ENCODE measurements at regions not wholly inside any gene's neighbourhood (a gene's known extent, or its start where the extent isn't known, plus 50 kb on each side); places are given as distances from the start of the nearest gene placed in this dataset.

- Histone ChIP-seq H3K27me3 (ENCODE audit: control insufficient read depth in 1 of 2, insufficient read depth in 2 of 2, low read length in 2 of 2) (no peaks in the 10 kb centered on the region), H3K9me3 (ENCODE audit: low read length) (no peaks in the 10 kb centered on the region), H3K9ac (ENCODE audit: insufficient read depth, low read depth, low read length) (no peak overlapping the region), H3K36me3 (replicated peaks in 1 of 2; ENCODE audit: control insufficient read depth in 1 of 2, insufficient read depth in 2 of 2, low read length in 2 of 2) (peaks cover 9 to 33% of the 10 kb centered on the region in 2 experiments; a peak in 4 of 5 replicates), H3K79me2 (ENCODE audit: insufficient read depth, low read length) (no peaks in the 10 kb centered on the region), H3K27ac (ENCODE audit: extremely low read length, insufficient read depth, low read length) (no peak overlapping the region), H4K20me1 (ENCODE audit: insufficient read depth, low read length) (peaks cover 13% of the 10 kb centered on the region; the same call in 1 of the 2 replicates), H3K4me1 (ENCODE audit: insufficient read depth, low read length) (peaks cover 20% of the 10 kb centered on the region), H2AFZ (ENCODE audit: low read length) (no peak overlapping the region), H3K4me3 (replicated peaks in 1 of 3; ENCODE audit: insufficient read depth in 1 of 3, low read depth in 2 of 3, low read length in 3 of 3) (no peak overlapping the region), H3K4me2 (ENCODE audit: low read depth, low read length) (no peak overlapping the region)
- no TSS peak for BruUV-seq (replicated peaks)
- no peak for ATAC-seq
- ChIA-PET CTCF (ENCODE audit: low intra/inter-chr PET ratio, low total read pairs) (no interaction called here), POLR2A (no interaction called here)
- in situ Hi-C loops (cut with HindIII; ENCODE audit: extremely low pct_ligation_motif_present, low pct_unique_long_range_greater_than_20kb), result no loop called here
- DNase-seq (ENCODE audit: low spot score), result no peak
- no peak for TF ChIP-seq KAT7 (CRISPR knock-in tag; IDR thresholded peaks at IDR 0.05; ENCODE audit: borderline replicate concordance)
- no peak for TF ChIP-seq MZF1 (CRISPR knock-in tag; IDR thresholded peaks at IDR 0.05; ENCODE audit: borderline replicate concordance)
- no peak for TF ChIP-seq BORCS8-MEF2B (CRISPR knock-in tag; IDR thresholded peaks at IDR 0.05)
- TF ChIP-seq GATA4 (IDR thresholded peaks at IDR 0.05; ENCODE audit: borderline replicate concordance, low read depth), result no peak
- no peak for TF ChIP-seq TFDP1 (CRISPR knock-in tag; IDR thresholded peaks at IDR 0.05; ENCODE audit: borderline replicate concordance)
- TF ChIP-seq CCDC6 (CRISPR knock-in tag; IDR thresholded peaks at IDR 0.05), result no peak
- TF ChIP-seq ZNF331 (CRISPR knock-in tag; IDR thresholded peaks at IDR 0.05), result no peak
- no peak for TF ChIP-seq ZFP37 (CRISPR knock-in tag; IDR thresholded peaks at IDR 0.05; ENCODE audit: borderline replicate concordance)
- no peak for TF ChIP-seq ZSCAN12 (CRISPR knock-in tag; IDR thresholded peaks at IDR 0.05)
- TF ChIP-seq CHCHD3 (CRISPR knock-in tag; IDR thresholded peaks at IDR 0.05), result no peak
- TF ChIP-seq SNAPC2 (CRISPR knock-in tag; IDR thresholded peaks at IDR 0.05), result no peak
- TF ChIP-seq KMT2A (CRISPR knock-in tag; IDR thresholded peaks at IDR 0.05), result no peak
- TF ChIP-seq SIN3B (IDR thresholded peaks at IDR 0.05; ENCODE audit: low read length), result no peak
- no peak for TF ChIP-seq ZNF282 (IDR thresholded peaks at IDR 0.05; ENCODE audit: partially characterized antibody)
- TF ChIP-seq IRF1 (CRISPR knock-in tag; IDR thresholded peaks at IDR 0.05; ENCODE audit: low read depth), result no peak
- no peak for TF ChIP-seq HNF1B (CRISPR knock-in tag; IDR thresholded peaks at IDR 0.05)
- no peak for TF ChIP-seq ZFP36L1 (CRISPR knock-in tag; IDR thresholded peaks at IDR 0.05)
- TF ChIP-seq ZKSCAN5 (CRISPR knock-in tag; IDR thresholded peaks at IDR 0.05), result no peak
- no peak for TF ChIP-seq SKIL (CRISPR knock-in tag; IDR thresholded peaks at IDR 0.05; ENCODE audit: borderline replicate concordance)
- no peak for FAIRE-seq
- WGBS (ENCODE audit: low lambda C conversion rate), result 95% methylated on average over 7 of the region's 14 CpGs
- intact Hi-C loops (cut with micrococcal nuclease; ENCODE audit: unreplicated experiment), result no loop called here
These were observed 370.8 kb downstream of the CTTN start for GRCh38 chr11:70769106-70769505.
